CD4-positive, alpha-beta T cell (primary cell): ENCODE measurements at regions not wholly inside any gene's neighbourhood (a gene's known extent, or its start where the extent isn't known, plus 50 kb on each side); places are given as distances from the start of the nearest gene placed in this dataset.

ENCODE experiments used
- ATAC-seq: fragments of 200-7000 bp; cut with Tn5 transposase; one replicate; pipeline ENCODE4 v1.10.0; 2022; ENCODE audit warnings: mild to moderate bottlenecking; ENCODE audit not compliant: poor library complexity
- CTCF ChIA-PET: fragments of 350-600 bp; sonication (Branson Sonifier 250); formaldehyde crosslinking; loops from one replicate; lab custom pipeline; 2021; ENCODE audit warnings: antibody characterized with exemption, inconsistent platforms; lab: Charles Lee
- POLR2A ChIA-PET: fragments of 350-600 bp; sonication (Branson Sonifier 250); formaldehyde crosslinking; loops from one replicate; lab custom pipeline; 2021; ENCODE audit warnings: antibody characterized with exemption, inconsistent platforms; lab: Charles Lee
- DNase-seq, 14 experiments: peaks; one replicate each; pipeline ENCODE4 v3.0.0-alpha.2; 2013 to 2020; ENCODE audit warnings: mixed read lengths in 2 of 14
- H3K27ac ChIP-seq, 2 donors: one replicate each; pipeline versions ENCODE4 v1.5.1 to v1.7.0; 2013; ENCODE audit warnings: low read length in 2 of 2, low read depth in 1 of 2, mild to moderate bottlenecking in 1 of 2
- H3K27me3 ChIP-seq, 2 experiments: 1 replicate in 1 of 2; 2 replicates in 1 of 2; pipeline versions ENCODE4 v1.6.1 to v1.7.0; 2013; ENCODE audit warnings: low read length in 2 of 2, control low read depth in 1 of 2, mild to moderate bottlenecking in 1 of 2, moderate library complexity in 1 of 2; ENCODE audit not compliant: insufficient read depth in 2 of 2, control insufficient read depth in 1 of 2
- H3K36me3 ChIP-seq: one replicate; pipeline ENCODE4 v1.6.1; 2013; ENCODE audit warnings: low read length, control low read depth; ENCODE audit not compliant: insufficient read depth
- H3K4me1 ChIP-seq: one replicate; pipeline ENCODE4 v1.6.1; 2013; ENCODE audit warnings: low read length, control low read depth; ENCODE audit not compliant: insufficient read depth
- H3K4me3 ChIP-seq: one replicate; pipeline ENCODE4 v1.5.1; 2013; ENCODE audit warnings: mild to moderate bottlenecking, low read length, moderate library complexity
- H3K9me3 ChIP-seq, 2 experiments: 1 replicate in 1 of 2; 2 replicates in 1 of 2; pipeline versions ENCODE4 v1.6.1 to v1.7.0; 2013; ENCODE audit warnings: low read length in 2 of 2, mild to moderate bottlenecking in 2 of 2, control low read depth in 1 of 2, moderate library complexity in 1 of 2; ENCODE audit not compliant: control insufficient read depth in 1 of 2, insufficient read depth in 1 of 2
- H3K27ac Mint-ChIP-seq: one replicate; pipeline ENCODE4 v1.8.0; 2020; ENCODE audit warnings: mixed read lengths
- H3K27me3 Mint-ChIP-seq: one replicate; pipeline ENCODE4 v1.8.0; 2021; ENCODE audit warnings: mixed read lengths
- H3K36me3 Mint-ChIP-seq: one replicate; pipeline ENCODE4 v1.8.0; 2021; ENCODE audit warnings: low read depth, mixed read lengths
- H3K4me1 Mint-ChIP-seq: one replicate; pipeline ENCODE4 v1.8.0; 2021; ENCODE audit warnings: low read depth, mixed read lengths
- H3K4me3 Mint-ChIP-seq: one replicate; pipeline ENCODE4 v1.8.0; 2020; ENCODE audit warnings: mild to moderate bottlenecking, mixed read lengths
- H3K9me3 Mint-ChIP-seq: one replicate; pipeline ENCODE4 v1.8.0; 2020; ENCODE audit warnings: mixed read lengths
- CTCF ChIP-seq: fragments of 200-600 bp; IDR thresholded peaks from one replicate; pipeline ENCODE4 v1.8.0; 2022; ENCODE audit warnings: antibody characterized with exemption, mild to moderate bottlenecking
- intact Hi-C, 2 experiments: fragments of 100-400 bp; cut with DNase I in 1 of 2; cut with micrococcal nuclease in 1 of 2; formaldehyde crosslinking; loops; one replicate each; pipeline versions ENCODE4 v1.15.1 to v1.9.0; 2023 to 2025; cut with DNase I, micrococcal nuclease

GRCh38 chr1:58123051-58123450 is 423.5 kb downstream of the OMA1 start:
- H3K27ac ChIP-seq: no peak overlapping the region
- H3K4me3 ChIP-seq: no peak overlapping the region
- POLR2A ChIA-PET: no interaction called here
- no peaks in the 10 kb centered on the region for H3K36me3 ChIP-seq
- H3K27me3 Mint-ChIP-seq: no peaks in the 10 kb centered on the region
- no peaks in the 10 kb centered on the region for H3K4me1 Mint-ChIP-seq
- no peaks in the 10 kb centered on the region for H3K9me3 Mint-ChIP-seq
- DNase-seq (no peak), ATAC-seq (no peak)
- CTCF ChIA-PET: interaction anchor here (0.6 kb wide), 1 partner anchor 369 kb away, joined by 3 read pairs; no protein-coding TSS in a partner anchor
- no peaks in the 10 kb centered on the region for H3K27me3 ChIP-seq
- no peaks in the 10 kb centered on the region for H3K4me1 ChIP-seq
- H3K27ac Mint-ChIP-seq: no peak overlapping the region
- H3K4me3 Mint-ChIP-seq: no peak overlapping the region
- intact Hi-C loops: no loop called here
- TF ChIP-seq CTCF: no peak
- H3K36me3 Mint-ChIP-seq: no peaks in the 10 kb centered on the region
- H3K9me3 ChIP-seq: no peaks in the 10 kb centered on the region

- no peaks in the 10 kb centered on the region for H3K27me3 Mint-ChIP-seq
- DNase-seq (no peak), ATAC-seq (no peak)
- intact Hi-C loops: no loop called here
- Histone ChIP-seq H3K27ac (no peak overlapping the region), H3K4me3 (no peak overlapping the region), H3K4me1 (no peaks in the 10 kb centered on the region), H3K27me3 (no peaks in the 10 kb centered on the region), H3K36me3 (no peaks in the 10 kb centered on the region), H3K9me3 (no peaks in the 10 kb centered on the region)
- H3K4me3 Mint-ChIP-seq: no peak overlapping the region
- no peaks in the 10 kb centered on the region for H3K4me1 Mint-ChIP-seq
- no peak for TF ChIP-seq CTCF
- no peaks in the 10 kb centered on the region for H3K36me3 Mint-ChIP-seq
- POLR2A ChIA-PET: no interaction called here
- no peak overlapping the region for H3K27ac Mint-ChIP-seq
- CTCF ChIA-PET: no interaction called here
- no peaks in the 10 kb centered on the region for H3K9me3 Mint-ChIP-seq
These were observed 426.6 kb downstream of the OMA1 start for GRCh38 chr1:58119971-58120370.

- no peaks in the 10 kb centered on the region for H3K27me3 Mint-ChIP-seq
- no peaks in the 10 kb centered on the region for H3K36me3 Mint-ChIP-seq
- peaks cover 7% of the 10 kb centered on the region for H3K9me3 Mint-ChIP-seq
- CTCF ChIA-PET: no interaction called here
- no peak overlapping the region for H3K27ac ChIP-seq
- H3K4me1 Mint-ChIP-seq: no peaks in the 10 kb centered on the region
- H3K4me3 Mint-ChIP-seq: no peak overlapping the region
- intact Hi-C loops: no loop called here
- no peaks in the 10 kb centered on the region for H3K27me3 ChIP-seq
- H3K9me3 ChIP-seq: no peaks in the 10 kb centered on the region
- H3K4me3 ChIP-seq: no peak overlapping the region
- ATAC-seq (no peak), DNase-seq (no peak)
- no peaks in the 10 kb centered on the region for H3K36me3 ChIP-seq
- H3K27ac Mint-ChIP-seq: no peak overlapping the region
- POLR2A ChIA-PET: no interaction called here
- TF ChIP-seq CTCF: no peak
- no peaks in the 10 kb centered on the region for H3K4me1 ChIP-seq
These were observed 430.2 kb downstream of the OMA1 start for GRCh38 chr1:58116284-58116683.
